ENCODE measurements at regions not wholly inside any gene's neighbourhood (a gene's known extent, or its start where the extent isn't known, plus 50 kb on each side); places are given as distances from the start of the nearest gene placed in this dataset.

DNA sequence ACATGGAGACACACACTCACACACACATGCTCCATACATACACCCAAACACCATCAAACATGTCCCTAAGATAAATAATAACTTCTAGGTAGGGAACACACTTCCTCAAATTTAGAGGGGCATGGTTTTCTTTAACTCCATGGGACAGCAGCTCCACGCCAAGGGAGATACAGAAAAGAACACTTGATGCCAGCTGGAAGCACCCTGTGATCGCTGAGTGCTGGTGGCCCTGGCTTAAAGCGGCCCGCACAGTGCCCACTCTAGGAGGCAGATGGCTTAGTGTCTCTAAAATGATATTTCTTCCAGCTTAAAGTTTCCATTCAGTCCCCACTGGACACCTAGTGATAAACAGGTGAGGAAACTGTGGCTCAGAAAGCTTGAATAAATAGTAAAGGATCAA lies 232.9 kb downstream of the UACA start:
- Histone ChIP-seq H3K27me3 (ENCODE audit: insufficient read depth, low read length) (peaks cover 49% of the 10 kb centered on the region; the same call in 1 of the 2 replicates), H3K9ac (ENCODE audit: low read length) (no peak overlapping the region), H3K27ac (ENCODE audit: low read depth, low read length) (no peak overlapping the region), H4K20me1 (ENCODE audit: insufficient read depth) (no peaks in the 10 kb centered on the region), H3K4me2 (ENCODE audit: low read length) (no peak overlapping the region), H3K4me3 (replicated peaks in 1 of 2; ENCODE audit: low read depth in 1 of 2, low read length in 2 of 2) (no peak overlapping the region), H3K9me2 (ENCODE audit: insufficient read depth) (no peaks in the 10 kb centered on the region), H3K36me3 (ENCODE audit: control insufficient read depth in 1 of 2, insufficient read depth in 2 of 2, low read length in 2 of 2) (no peaks in the 10 kb centered on the region), H2AFZ (ENCODE audit: low read depth, low read length, poor library complexity, severe bottlenecking) (no peak overlapping the region), H3K79me2 (ENCODE audit: insufficient read depth, low read length) (no peaks in the 10 kb centered on the region), H3K9me3 (ENCODE audit: control insufficient read depth in 1 of 2, insufficient read depth in 1 of 2, low read depth in 1 of 2, low read length in 2 of 2) (no peaks in the 10 kb centered on the region), H3K4me1 (ENCODE audit: control insufficient read depth in 1 of 2, insufficient read depth in 2 of 2, low read length in 2 of 2) (peaks cover 33 to 36% of the 10 kb centered on the region in 2 experiments)
- ChIA-PET RAD21 (ENCODE audit: low non-redundant PET in 1 of 2, low total read pairs in 2 of 2, uncharacterized antibody in 2 of 2, unreplicated experiment in 2 of 2) (no interaction called here), CTCF (interaction anchor here (0.8 kb wide), 1 partner anchor 39 kb away, joined by 3 read pairs; no protein-coding TSS in a partner anchor), POLR2A (no interaction called here)
- intact Hi-C loops (cut with micrococcal nuclease) = no loop called here
- no TSS peak for BruUV-seq (replicated peaks)
- no peak for TF ChIP-seq ELF1 (IDR thresholded peaks at IDR 0.05; ENCODE audit: borderline replicate concordance, low read depth)
- no peak for TF ChIP-seq CBX3 (IDR thresholded peaks at IDR 0.05; ENCODE audit: low read depth)
- no peak for TF ChIP-seq ZNF274 (IDR thresholded peaks at IDR 0.05; ENCODE audit: low read depth, low read length)
- no peak for TF ChIP-seq ZBTB33 (IDR thresholded peaks at IDR 0.05; ENCODE audit: extremely low read depth, insufficient replicate concordance, low read length)
- TF ChIP-seq SP1 (IDR thresholded peaks at IDR 0.05; ENCODE audit: low read depth) = no peak
- TF ChIP-seq SRF (IDR thresholded peaks at IDR 0.05; ENCODE audit: low read depth) = no peak
- no peak for TF ChIP-seq POLR2A (IDR thresholded peaks at IDR 0.05; ENCODE audit: borderline replicate concordance, extremely low read depth, insufficient read depth, insufficient read length)
- no peak for TF ChIP-seq CTCF (IDR thresholded peaks at IDR 0.05 in 2 of 3, conservative IDR thresholded peaks at IDR 0.05 in 1 of 3; ENCODE audit: borderline replicate concordance in 1 of 3, insufficient read depth in 1 of 3, low read depth in 2 of 3, low read length in 2 of 3)
- TF ChIP-seq SIN3A (IDR thresholded peaks at IDR 0.05; ENCODE audit: low read depth) = no peak
- TF ChIP-seq, protein P1, sequence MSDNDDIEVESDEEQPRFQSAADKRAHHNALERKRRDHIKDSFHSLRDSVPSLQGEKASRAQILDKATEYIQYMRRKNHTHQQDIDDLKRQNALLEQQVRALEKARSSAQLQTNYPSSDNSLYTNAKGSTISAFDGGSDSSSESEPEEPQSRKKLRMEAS (IDR thresholded peaks at IDR 0.05) = no peak
- TF ChIP-seq EGR1 (IDR thresholded peaks at IDR 0.05; ENCODE audit: low read depth) = no peak
- TF ChIP-seq RAD21 (IDR thresholded peaks at IDR 0.05; ENCODE audit: low read depth) = no peak
- no peak for TF ChIP-seq REST (IDR thresholded peaks at IDR 0.05; ENCODE audit: low read depth)
- TF ChIP-seq FOSL1 (IDR thresholded peaks at IDR 0.05; ENCODE audit: low read depth) = no peak
- no peak for TF ChIP-seq JUND (IDR thresholded peaks at IDR 0.05)
- TF ChIP-seq CEBPB (IDR thresholded peaks at IDR 0.05; ENCODE audit: low read depth) = no peak
- TF ChIP-seq EZH2phosphoT487 (IDR thresholded peaks at IDR 0.05; ENCODE audit: borderline replicate concordance) = no peak
- TF ChIP-seq YY1 (IDR thresholded peaks at IDR 0.05; ENCODE audit: extremely low read depth, insufficient replicate concordance, low read depth, low read length) = no peak
- TF ChIP-seq POLR2AphosphoS5 (IDR thresholded peaks at IDR 0.05; ENCODE audit: low read depth, low read length) = no peak
- TF ChIP-seq ATF3 (IDR thresholded peaks at IDR 0.05) = no peak
- DNase-seq (ENCODE audit: low read depth, low spot score) (no peak), ATAC-seq (no peak)
